ENCODE measurements at regions not wholly inside any gene's neighbourhood (a gene's known extent, or its start where the extent isn't known, plus 50 kb on each side); places are given as distances from the start of the nearest gene placed in this dataset.
A peak's percentile ranks its signal among the peaks of the same experiment; 100 is the strongest.
"Not testable (repeated sequence)": the region's sequence is repeated elsewhere in the genome, so short reads cannot be mapped to it uniquely, and the experiment has no call there.

DNA sequence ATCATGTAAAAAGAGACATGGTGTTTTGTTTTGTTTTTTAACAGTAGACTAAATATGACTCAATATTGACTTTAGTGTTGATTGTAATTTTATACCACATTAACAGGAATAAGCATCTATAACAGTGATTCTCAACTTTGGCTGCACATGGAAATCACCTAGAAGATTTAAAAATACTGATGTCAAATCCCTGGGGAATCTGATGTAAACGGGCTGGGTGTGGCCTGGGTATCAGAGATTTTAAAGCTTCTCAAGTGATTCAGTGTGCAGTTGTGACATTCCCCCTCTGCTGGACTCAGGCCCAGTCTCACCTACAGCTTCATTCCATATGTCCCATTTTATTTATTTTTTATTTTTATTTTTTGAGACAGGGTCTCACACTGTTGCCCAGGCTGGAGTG is 82.8 kb upstream of the ATP8B1 start:
- no peak for DNase-seq (ENCODE audit: low read depth in 2 of 3, low spot score in 1 of 3)

DNA sequence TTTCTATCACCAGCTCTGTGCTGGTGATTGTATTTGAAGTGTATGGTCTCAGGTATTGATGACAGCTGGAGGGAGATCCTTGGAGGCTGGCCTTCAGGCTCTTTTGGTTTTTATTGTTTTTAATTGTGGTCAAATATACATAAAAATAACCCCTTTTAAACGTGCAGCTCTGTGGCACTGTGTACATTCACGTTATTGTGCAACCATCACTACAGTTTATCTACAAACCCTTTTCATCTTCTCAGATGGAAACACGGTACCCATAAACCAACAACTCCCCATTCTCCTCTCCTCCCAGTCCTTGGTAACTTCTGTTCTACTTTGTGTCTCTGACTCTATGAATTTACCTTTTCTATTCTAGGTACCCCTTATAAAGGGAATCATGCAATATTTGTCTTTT is 79.3 kb upstream of the ATP8B1 start:
- no peak for DNase-seq (ENCODE audit: low read depth in 2 of 3, low spot score in 1 of 3)

DNA sequence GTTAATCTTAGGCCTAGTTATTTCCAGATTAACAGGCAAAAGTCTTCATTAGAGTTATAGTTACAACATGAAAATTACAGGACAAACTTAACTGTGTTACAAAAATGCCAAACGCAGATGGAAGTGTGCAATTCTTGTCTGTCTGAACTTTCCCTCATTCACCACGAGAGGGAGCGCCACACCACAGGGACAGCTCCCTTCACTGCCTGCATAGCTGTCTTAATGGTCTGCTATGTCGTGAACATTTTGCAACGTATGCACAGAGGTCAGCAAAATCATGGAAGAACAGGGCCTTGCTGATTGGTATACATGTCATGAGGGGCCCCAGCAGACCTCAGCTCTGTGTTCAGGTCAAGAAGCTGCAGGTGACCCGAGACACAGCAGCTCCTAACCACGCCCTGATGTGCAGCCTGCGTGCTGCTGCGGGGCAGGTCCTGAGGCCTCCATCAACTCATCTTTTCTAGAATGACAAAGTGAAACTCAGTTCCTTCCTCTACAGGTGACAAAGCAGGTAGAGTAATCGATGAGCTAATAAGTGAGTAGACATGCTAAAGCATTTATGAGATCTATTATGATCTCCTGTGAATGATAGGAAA is 78.8 kb upstream of the ATP8B1 start:
- peak; percentile 29 to 36 (median 32) for DNase-seq (ENCODE audit: low read depth in 2 of 3, low spot score in 1 of 3)

DNA sequence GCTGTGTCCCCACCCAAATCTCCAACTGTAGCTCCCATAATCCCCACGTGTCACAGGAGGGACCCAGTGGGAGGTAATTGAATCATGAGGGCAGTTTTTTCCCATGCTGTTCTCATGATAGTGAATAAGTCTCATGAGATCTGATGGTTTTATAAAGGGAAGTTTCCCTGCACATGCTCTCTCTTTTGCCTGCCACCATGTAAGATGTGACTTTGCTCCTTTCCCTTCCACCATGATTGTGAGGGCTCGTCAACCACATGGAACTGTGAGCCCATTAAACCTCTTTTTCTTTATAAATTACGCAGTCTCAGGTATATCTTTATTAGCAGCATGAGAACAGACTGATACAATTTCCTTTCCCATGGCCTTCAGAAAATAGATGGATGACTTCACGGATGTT is 76.8 kb upstream of the ATP8B1 start:
- not testable (repeated sequence) for DNase-seq (ENCODE audit: low read depth in 2 of 3, low spot score in 1 of 3)

DNA sequence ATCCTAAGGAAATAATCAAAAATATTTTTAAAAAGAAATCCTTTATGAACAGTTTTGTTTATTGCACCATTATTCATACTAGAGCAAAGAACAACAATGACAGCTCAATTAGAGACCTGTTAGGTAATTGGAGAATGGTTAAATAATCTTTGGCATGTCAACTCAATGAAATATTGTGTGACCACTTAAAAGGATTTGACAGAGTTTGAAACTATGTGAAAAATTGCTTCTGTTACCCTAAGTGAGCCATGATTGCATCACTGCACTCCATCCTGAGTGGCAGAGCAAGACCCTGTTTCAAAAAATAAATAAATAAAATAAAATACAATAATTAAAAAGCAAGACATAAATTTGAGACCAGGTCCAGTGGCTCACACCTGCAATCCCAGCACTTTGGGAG is 66.1 kb upstream of the ATP8B1 start:
- DNase-seq (ENCODE audit: low read depth in 2 of 3, low spot score in 1 of 3), result no peak

DNA sequence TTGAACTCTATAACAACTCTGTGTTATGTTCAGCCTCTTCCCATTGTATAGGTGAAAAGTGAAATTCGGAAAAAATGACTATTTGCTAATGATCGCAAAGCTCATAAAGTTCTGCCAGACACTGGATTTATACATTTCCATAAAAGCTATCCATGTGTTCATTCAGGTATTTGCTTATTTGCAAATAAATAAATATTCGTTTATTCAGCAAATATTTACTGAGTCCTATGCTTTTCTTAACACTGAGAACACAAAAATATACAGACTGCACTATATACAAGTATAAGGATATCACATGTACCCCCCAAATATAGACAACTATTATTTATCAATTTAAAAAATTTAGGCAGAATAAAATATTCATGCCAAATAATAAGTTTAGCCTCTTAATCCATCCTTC is 63.2 kb upstream of the ATP8B1 start:
- DNase-seq (ENCODE audit: low read depth in 2 of 3, low spot score in 1 of 3), result no peak

DNA sequence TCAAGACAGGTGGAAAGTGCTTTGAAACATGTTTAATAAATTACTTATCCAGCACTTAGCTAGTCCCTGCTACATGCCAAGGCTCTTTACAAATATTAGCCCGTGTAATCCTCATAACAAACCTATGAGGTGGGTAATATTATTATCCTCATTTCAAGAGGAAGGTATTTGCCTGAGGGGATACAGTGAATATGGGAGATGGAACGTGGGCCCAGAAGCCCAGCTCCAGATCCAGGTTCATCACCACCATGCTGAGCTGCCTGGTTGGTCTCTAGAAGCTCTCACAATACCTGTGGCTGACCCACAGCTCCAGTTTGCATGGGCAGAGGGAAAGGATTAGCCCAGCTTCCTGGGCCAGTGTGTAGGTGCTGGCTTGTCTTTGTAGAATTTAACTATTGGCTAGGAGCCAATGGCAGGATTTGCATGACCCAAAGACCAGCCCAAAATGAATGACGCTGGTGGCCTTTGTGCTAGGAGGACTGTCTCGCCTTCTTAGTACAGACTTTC is 61.6 kb upstream of the ATP8B1 start:
- no peak for DNase-seq (ENCODE audit: low read depth in 2 of 3, low spot score in 1 of 3)

DNA sequence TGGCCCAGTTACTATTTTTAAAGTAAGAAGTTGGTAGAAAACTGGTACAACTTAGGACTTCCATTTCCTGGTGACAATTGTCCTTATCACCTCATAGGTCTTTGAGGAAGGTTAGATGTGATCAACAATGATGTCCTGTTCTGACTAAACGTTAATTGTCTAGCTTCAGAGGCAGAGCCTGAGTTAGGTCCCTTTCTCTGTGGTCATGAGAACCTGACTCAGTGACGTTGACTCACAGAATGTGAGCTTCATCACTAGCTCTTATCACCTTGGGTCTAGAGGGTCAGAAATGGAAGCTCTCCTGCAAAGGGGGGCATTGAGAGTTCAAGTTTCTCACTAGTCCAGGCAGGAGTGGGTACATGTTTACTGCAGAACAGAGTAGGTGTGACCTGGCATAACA is 60.6 kb upstream of the ATP8B1 start:
- no peak for DNase-seq (ENCODE audit: low read depth in 2 of 3, low spot score in 1 of 3)

DNA sequence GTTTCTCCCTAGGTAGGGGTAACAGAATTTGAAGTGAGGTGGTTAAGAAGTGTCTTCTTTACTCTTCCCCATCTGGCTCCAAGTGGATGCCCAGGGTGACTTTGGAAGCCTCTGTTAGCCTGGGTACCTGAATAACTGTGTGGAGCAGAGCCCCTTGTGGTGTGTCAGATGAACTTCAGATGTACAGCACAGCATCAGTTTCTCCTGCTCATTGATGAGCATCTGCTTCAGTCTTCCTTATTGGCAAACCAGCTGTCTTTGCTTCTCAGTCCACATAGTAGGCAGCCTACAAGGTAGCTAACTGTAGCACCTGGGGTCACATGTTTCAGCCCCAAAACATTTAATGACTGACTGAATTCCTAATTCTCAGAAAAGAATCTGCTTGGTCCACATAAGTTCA is 56.2 kb upstream of the ATP8B1 start:
- no peak for DNase-seq (ENCODE audit: low read depth in 2 of 3, low spot score in 1 of 3)

DNA sequence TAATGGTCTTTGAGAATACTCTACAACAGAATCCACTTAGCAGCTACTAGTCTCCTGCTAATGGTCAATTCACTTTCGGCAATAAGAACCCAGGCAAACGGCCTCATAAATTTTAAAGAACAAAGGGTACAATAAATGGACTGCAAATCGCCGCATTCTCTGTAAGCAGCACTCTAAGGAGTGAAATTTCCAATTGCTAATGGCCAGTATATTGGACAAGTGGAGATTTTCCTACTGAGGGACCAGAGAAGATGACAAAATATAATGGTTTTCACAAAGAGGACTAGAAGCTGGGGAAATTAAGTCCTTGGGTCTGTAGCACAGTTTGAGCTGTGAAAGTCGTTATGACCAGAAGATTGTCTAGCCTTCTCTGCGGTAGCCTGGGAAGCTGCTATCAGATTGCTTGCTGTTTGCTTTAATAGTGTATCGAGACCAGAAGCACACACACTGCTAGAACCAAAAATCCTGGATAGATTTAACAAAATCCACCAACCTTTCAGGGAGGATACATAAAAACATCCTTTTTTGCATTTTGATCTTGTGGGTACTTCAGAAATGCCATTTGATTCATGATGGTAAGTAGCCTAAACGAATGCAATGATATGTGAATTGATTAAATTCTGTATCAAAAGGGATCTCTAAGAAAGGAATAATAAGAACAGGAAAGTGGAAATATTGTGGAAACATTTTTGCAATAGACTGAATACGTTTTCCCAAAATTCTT is 53.6 kb upstream of the ATP8B1 start:
- no peak for DNase-seq (ENCODE audit: low read depth in 2 of 3, low spot score in 1 of 3)

DNA sequence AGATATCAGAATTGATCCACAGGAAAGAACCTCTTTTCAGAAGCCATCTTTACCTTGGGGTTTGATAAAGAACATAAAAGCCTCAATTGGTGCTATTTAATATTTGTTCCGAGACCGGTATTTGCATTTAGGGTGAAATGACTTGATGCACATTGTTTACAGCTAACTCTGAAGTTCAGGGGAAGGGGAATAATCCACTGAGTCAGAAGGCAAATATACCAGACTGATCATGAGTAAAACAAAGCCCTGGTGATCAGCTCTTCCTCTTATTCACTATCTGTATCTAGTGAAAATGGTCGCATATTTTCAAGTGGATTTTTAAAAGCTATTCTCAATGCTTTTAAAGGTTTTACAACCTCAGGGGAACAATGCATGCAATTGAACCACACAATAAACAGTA is 53.0 kb upstream of the ATP8B1 start:
- no peak for DNase-seq (ENCODE audit: low read depth in 2 of 3, low spot score in 1 of 3)

DNA sequence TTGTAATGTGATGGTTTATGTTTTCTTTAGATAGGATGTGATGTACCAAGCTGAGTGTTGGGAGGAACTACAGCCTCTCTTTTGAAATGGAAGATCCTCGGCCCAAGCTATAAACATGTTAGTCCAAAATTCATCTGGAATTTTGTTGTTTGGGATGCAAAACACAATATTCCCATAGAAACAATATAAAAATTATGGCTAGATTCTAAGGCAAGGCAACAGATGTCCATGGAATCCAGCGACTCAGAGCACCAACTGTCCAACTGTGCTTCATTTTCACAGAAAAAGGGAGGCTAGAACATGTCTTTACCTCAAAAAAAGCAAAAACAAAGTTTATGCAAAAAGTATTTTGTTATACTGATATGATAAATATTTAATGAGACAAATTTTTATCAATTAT is 52.4 kb upstream of the ATP8B1 start:
- DNase-seq (ENCODE audit: low read depth in 2 of 3, low spot score in 1 of 3), result no peak

DNA sequence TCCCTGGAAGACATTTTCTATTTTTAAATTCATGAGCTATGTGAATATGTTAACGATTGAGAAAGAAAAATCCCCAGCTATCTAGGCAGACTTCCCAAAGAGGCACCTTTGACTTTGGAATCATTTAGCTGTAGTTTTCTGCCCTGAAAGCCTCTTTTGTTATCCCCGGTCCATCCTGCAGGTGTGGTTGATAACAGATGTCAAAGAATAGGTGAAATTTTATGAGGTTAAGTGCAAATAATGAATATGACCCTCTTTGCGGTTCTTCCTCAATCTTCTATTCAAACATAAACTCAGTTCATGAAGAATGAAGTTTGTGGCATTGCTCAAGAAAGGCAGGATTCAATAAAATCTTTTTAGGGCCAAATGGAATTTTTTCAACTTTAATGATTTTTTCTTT is 51.6 kb upstream of the ATP8B1 start:
- no peak for DNase-seq (ENCODE audit: low read depth in 2 of 3, low spot score in 1 of 3)

DNA sequence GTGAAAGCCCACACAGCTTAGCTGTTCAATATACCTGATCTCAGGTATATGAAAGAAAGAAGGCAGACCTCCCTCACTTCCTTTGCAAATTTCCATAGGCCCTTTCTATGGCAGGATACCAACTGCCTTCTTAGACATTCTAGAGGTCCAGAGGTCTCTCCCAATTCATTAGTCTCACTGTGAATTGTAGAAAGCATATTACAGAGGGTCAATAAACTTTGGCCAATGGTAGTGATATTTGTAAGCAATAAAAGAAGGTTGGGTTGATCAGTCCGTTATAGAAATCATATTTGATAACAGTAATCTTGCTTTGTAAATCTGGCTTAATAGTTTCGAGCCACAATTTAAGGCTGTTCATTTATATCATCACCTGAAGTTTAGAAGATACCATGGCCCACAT is 50.7 kb upstream of the ATP8B1 start:
- DNase-seq (ENCODE audit: low read depth in 2 of 3, low spot score in 1 of 3), result no peak

DNA sequence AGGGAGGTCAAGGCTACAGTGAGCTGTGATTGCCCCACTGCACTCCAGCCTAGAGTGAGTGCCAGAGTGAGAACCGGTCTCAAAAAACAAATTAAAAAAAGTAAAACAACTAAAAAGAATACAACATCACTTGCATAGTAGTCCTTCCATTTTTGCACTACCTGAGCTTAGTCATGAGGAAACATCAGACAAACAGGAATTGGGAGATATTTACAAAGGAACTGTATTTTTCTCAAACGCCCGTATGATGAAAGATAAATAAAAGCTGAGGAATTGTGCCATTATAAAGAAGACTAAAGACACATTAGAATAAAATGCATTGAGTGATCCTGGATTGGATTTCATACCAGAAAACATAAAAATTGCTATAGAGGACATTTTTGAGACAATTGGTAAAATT is 50.0 kb upstream of the ATP8B1 start:
- no peak for DNase-seq (ENCODE audit: low read depth in 2 of 3, low spot score in 1 of 3)

All from stimulated activated CD4-positive, alpha-beta T cell treated with anti-CD3 and anti-CD28 coated beads, Interleukin-12 subunit alpha, Interleukin-12 subunit beta, amount 100 ng/mL, for 48 hours (primary cell).